ENCODE measurements at regions not wholly inside any gene's neighbourhood (a gene's known extent, or its start where the extent isn't known, plus 50 kb on each side); places are given as distances from the start of the nearest gene placed in this dataset.

DNA sequence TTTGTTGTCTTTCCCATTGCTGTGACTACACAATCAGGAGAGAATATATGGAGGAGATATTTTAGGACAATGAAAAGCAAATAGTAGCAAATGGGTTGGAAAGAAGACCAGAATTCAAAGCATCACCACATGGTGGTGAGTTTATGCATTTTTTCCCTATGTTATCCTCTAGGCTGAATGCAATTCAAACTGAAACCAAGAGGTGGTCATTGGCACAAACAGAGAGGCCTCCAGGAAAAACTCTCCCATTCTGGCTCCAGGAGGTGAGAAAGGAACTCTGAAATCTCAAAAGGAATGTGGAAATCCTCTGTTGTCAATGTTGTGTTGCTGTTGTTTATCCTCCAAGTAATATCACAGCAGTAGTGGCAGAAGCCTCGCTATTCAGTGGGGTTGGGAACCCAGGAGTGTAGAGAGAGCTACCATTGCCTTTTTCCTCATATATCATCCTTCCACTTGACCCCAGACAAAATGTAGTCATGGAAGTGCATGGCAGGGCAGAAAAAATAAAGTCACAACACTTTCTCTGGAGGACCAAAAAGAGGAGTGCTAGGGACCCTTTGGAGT, 819.1 kb downstream of the GRID1 start:
- no peak for DNase-seq (ENCODE audit: low read depth)

GRCh38 chr10:85548034-85548433, 818.6 kb downstream of the GRID1 start:
- DNase-seq (ENCODE audit: low read depth), result peak; percentile 0

Data from iris pigment epithelial cell (primary cell).